ENCODE measurements at regions not wholly inside any gene's neighbourhood (a gene's known extent, or its start where the extent isn't known, plus 50 kb on each side); places are given as distances from the start of the nearest gene placed in this dataset.
A peak's percentile ranks its signal among the peaks of the same experiment; 100 is the strongest.

DNA sequence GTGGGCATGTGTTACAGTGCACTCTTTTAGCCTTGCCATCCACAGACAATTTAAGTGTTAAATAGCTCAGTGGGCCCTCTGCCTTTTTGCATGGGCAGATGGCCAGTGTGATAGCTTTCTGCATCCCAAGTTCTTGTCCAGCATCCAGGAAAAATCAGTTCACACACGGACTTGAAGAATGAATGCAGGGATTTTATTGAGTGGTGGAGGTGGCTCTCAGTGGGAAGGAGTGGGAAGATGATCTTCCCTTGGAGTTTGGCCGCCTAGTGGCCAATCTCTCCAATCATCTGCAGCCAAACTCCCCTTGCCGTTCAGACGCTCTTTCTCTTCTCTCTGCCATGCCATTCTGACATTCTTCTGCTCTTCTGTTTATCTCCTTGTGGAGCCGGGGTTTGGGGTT is 322.4 kb upstream of the GRAMD2B start:
- TF ChIP-seq, protein P1, sequence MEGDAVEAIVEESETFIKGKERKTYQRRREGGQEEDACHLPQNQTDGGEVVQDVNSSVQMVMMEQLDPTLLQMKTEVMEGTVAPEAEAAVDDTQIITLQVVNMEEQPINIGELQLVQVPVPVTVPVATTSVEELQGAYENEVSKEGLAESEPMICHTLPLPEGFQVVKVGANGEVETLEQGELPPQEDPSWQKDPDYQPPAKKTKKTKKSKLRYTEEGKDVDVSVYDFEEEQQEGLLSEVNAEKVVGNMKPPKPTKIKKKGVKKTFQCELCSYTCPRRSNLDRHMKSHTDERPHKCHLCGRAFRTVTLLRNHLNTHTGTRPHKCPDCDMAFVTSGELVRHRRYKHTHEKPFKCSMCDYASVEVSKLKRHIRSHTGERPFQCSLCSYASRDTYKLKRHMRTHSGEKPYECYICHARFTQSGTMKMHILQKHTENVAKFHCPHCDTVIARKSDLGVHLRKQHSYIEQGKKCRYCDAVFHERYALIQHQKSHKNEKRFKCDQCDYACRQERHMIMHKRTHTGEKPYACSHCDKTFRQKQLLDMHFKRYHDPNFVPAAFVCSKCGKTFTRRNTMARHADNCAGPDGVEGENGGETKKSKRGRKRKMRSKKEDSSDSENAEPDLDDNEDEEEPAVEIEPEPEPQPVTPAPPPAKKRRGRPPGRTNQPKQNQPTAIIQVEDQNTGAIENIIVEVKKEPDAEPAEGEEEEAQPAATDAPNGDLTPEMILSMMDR (conservative IDR thresholded peaks at IDR 0.05; ENCODE audit: low read length) = peak; percentile 44
- TF ChIP-seq EZH2phosphoT487 (IDR thresholded peaks at IDR 0.05; ENCODE audit: borderline replicate concordance, low read depth, low read length) = no peak
